HG03060 (cell line): ENCODE measurements at regions not wholly inside any gene's neighbourhood (a gene's known extent, or its start where the extent isn't known, plus 50 kb on each side); places are given as distances from the start of the nearest gene placed in this dataset.
A peak's percentile ranks its signal among the peaks of the same experiment; 100 is the strongest.

Source experiments
- ATAC-seq: cut with Tn5 transposase; IDR thresholded peaks from one replicate; pipeline ENCODE4 v1.9.1; 2021; ENCODE audit warnings: low read depth, moderate number of reproducible peaks; ENCODE audit not compliant: unreplicated experiment

DNA sequence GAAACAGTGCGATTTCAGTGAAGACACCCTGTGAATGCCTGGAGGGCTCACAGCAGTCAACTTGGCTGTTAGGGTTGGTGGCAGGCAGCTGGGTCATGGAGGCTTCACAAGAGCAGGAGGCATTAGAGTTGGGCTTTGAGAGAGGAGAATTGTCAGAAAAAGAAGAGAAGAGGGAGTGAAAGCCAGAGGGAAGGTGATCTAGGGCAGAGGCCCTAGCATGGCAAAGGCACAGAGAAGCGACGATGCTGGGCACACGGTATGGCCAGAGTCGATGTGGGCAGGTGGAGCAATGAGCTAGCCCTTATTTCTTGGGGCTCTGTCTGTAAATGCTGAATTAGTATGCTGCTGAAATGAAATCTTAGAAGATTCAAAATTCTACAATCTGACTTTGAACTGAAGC is 52.6 kb upstream of the OLFM4 start:
- ATAC-seq = no peak

DNA sequence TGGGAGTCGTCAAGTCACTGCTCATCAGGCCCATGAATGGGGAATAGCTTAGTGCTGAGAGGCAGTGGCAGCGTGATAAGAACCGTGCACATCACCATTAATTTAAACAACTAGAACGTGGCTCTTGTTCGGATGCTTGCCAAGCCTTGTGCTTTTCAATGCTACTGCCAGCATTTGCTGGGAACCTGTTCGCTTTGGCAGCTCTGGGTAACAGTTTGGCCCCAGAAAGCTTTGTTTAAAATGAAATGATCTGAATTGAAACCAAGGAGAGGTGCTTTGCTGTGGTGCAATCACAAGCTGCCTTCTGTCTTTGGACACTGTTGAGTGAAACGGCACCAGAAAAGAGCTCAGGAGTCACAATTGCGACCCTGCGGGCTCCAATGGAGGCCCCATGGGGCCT is 53.5 kb upstream of the OLFM4 start:
- ATAC-seq = no peak

DNA sequence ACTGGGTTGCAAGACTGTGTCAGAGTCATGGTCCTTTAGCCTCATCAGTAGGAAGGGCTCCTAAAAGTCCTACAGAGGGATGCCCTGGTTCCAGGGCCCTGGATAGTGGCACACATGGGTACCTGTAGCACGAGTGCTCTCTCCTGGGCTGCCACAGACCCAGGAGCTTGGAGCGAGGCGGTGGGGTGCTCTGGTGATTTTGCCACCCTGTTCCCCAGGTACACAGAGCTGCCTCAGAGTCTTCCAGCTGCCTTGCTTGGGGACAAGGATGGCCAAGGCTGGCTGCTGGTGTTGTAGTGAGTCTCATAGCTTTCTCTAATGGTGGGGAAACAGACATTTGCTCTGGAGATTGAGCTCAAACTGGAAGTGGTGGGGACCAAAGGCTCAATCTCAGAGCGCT is 53.9 kb upstream of the OLFM4 start:
- no peak for ATAC-seq

DNA sequence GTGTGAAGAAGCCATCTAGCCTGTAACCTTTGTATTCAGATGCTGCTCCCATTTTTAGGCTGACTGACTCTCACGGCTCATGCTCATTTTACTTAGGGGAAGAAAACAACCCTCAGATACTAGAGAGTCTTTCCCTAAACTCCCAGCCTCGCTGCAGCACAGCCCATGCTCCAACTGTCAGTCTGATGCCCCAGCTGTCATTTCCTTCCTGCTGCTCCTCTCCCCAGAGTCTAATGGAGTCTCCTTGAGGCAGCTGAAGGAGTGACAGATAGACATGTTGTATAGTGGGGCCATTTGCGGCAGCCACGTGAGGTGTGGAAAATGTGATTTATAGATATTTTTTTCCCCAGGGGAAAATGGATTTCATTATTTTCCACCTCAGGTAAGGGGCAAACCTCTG is 59.2 kb upstream of the OLFM4 start:
- ATAC-seq = no peak

DNA sequence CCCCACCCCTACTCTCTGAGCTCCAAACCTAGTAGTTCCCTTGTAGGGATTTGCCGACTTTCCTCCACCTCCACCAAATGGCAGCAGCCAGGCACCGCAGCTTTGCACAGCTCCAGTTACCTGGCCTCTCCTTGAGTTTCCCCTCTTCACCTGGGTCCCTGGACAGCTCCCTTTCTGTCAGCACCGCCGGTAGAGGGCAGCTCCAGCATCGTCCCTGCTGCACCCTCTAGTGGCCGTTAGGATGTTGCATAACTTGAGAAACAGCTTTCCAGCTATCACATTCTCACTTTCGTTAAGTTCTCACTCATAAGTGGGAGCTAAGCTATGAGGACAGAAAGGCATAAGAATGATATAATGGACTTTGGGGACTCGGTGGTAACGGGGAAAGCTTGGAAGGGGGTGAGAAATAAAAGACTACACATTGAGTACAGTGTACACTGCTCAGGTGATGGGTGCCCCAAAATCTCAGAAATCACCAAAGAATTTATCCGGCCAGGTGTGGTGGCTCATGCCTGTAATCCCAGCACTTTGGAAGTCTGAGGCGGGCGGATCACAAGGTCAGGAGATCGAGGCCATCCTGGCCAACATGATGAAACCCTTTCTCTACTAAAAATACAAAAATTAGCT is 60.4 kb upstream of the OLFM4 start:
- ATAC-seq = peak; percentile 91

DNA sequence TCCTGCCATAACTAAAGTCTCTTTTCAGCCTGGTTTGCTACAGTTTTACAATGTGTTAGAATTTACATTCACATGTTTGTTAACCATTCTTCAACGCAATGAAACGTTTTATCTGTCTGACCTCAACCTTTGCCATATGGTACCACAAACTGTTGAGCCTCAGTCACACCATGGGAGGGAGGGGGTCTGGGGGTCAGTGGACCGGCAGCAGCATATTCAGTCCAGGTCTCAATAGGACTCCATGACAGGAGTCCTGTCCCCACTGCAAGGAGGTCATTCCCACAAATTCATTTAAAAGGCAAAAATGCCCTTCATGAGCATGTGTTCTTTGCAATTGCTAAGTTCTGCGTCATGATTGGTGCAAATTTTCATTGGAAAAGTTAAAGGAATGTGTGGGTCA is 66.6 kb upstream of the OLFM4 start:
- ATAC-seq = no peak

DNA sequence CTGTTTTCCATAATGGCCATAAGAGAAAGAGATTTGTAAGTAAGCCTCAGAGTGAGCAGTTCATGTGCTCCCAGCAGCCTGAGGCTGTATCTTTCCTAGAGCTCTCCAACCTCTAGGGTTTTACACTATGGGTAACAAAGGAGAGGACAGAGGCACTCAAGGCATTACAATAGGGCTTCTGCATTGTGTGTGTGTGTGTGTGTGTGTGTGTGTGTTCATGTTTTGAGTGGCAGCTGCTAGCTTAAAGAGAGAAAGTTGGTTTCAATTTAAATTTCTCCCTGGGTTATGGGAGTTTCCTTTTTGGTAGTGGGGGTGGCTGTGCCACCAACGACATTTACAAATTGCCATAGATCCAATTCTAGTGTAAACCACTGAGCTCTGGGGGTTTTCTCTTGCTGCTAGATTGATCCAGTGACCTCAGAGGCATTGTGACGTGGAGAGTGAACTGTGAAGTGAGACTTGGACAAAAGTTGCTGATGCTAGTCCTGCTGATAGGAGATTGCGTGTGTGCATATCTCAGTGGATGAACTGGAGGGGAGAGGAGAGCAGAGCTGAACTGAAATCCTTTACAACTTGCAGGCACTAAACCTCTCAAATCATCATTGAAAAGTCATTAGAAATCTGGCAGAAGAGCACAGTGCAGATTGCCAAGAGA is 67.2 kb upstream of the OLFM4 start:
- no peak for ATAC-seq

DNA sequence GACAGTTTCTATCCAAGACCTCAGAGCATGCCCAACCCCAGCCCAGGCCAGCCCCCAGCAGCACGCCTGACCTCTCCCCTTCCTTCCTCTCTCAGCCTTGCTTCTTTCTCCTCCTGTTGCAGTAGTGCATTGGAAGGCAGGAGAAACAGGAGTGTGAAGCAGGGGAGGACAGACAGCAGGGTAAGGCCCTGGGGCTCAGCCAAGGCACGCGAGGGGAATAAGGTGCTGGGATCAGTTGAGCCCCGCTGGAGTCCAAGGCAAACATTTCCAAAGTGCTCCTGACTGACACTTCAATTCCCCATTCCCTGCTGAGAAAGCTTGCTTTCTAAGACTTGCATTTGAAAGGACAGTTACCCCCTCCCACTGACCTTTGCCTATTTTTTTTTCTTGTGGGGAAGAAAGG is 73.1 kb upstream of the OLFM4 start:
- no peak for ATAC-seq

DNA sequence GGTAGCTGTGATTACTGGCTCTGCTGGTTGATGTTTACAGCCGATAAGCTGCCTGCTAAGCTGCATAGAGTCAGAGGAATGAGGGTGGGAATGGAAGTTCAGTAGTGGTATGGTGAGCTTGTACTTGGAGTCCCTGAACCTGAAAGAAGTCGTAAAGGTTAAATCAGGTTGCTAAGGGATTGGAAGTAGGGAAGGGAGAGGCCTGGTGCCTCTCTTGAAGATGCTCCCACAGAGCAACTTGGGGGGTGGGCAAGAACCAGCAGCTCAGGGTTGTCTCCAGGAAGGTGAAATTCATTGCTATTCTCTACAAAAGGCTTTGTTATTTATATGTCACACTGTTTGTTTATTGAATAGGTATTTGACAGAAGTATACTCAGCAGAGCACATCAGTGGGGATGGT is 73.8 kb upstream of the OLFM4 start:
- ATAC-seq = no peak

DNA sequence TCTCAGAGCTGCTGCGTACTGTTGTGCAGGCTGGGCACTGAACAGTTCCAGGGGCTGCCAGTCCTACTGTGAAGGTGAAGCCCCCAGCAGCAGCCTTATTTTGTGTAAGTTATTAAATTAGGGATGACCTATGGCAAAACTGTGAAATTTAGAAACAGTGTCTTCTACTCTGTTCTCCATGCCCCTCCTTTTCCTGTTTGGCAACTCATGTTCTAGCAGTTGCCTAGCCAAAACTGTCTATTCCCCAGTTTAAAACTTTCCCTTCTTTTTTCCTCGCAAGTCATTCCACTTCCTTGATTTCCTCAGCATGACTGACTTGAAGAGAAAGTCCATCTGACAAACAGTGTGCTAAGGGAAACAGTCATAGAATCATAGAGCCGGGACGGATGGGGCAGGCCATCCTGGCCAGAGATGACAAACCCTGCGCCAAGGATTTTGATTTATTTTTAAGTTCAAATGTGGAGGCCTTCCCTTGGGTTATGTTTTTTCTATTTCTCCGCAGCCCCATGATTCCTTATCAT is 78.1 kb upstream of the OLFM4 start:
- no peak for ATAC-seq

DNA sequence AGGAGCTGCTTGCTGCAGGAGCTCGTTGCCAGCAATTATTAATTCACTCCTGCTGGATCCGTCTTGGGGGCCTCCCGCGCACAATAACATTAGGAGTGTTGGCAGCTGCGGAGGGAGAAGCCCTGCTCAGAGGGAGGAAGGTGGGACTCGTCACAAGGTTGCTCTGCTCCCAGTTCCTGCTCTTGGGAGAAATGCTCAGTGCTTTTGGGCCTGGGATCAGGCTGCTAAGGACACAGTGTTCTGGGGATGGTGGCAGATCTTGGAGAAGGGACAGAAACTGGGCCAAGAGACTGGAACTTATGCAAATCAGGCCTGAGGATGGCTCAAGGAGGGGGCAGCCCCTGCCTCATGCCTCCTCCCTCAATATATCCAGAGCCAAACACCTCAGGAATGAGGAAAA is 78.9 kb upstream of the OLFM4 start:
- no peak for ATAC-seq

DNA sequence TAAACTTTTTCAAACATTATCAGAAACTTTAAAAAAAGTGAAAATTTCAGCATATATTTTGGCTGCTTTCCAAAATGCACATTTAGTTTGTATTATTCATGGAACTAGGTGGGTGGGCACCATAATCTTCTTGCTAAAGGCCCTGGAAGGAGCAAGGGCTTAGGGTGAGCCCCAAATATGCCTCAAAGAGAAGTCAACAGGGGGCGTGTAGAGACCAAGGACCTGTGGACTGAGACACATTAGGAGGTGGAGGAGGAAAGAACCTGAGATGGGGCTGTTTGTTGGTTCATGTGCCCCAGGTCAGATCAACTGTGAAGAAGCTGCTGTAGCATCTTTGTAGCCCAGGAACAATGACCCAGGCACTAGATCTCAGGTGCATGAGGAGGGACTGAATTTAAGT is 79.6 kb upstream of the OLFM4 start:
- no peak for ATAC-seq

DNA sequence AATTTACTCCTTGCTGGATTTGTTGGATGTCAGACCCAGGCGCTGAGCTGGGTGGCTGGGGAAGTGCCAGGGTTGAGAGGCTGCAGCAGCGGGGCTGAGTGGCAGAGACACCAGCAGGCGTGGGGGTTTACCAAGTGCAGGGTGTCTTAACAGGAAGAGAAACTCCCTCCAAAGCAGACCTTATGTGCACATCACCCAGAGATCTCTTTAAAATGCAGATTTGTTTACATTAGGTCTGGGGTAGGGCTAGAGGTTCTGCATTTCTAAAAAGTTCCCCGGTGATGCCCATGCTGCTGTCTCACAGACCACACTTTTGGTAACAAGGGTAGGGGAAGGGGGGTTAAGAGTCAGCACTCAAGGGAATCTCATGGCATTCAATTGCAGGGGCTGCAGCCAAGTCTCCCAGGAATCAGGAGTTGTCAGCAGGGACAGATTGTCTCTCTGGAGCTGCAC is 80.7 kb upstream of the OLFM4 start:
- no peak for ATAC-seq

DNA sequence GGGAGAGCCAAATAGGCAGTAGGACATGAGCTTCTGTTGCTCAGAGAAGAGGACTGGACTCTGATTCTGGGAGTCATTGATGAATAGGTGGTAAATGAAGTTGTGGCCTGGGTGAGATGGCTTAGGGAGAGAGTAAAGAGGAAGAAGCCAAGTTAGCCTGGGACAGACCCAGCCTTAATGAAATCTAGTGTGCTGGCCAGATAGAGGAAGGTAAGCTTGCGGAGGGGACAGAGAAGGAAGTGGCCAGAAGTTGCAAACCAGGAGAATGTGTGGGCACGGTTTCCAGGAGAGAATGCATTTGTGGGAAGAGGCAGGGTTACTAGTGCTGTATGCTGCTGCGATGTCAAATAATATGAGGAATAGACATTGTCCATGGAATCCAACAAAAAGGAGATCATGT is 83.3 kb upstream of the OLFM4 start:
- ATAC-seq = no peak

DNA sequence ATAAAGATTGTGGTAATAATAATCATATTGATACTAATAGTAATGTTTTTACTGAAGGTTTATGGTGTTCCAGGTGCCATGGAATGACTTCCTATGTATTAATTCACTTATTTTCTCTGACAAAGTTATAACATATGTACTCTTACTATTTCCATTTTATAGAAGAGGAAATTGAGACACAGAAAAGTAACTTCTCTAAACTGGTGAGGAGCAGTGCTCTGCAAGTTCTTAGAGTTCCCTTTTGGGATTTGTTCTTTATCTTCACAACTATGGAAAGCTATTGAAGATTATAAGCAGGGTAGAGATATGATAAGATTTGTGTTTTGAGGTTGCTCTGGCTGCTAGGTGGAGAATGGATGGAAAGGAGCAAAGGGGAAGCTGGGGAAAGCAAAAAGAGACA is 83.9 kb upstream of the OLFM4 start:
- ATAC-seq = no peak

DNA sequence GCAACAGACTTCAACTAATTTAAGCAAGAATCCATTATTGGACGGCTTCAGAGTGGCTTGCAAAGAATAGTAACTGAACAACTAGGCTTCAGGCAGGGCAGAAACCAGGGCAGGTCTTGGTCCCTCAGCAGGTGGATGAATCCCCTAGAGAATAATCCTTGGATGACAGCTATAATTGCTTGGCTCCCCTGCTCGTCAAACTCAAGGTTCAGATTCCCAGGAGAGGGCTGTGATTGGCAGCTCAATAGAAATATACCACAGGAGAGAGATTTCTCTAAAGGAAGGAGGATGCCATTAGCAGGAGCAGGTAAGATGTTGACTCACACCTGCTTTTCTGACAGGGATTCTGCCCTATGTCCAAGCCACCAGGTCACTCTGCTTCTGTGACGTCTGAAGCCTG is 89.6 kb upstream of the PCDH8 start:
- ATAC-seq = no peak

DNA sequence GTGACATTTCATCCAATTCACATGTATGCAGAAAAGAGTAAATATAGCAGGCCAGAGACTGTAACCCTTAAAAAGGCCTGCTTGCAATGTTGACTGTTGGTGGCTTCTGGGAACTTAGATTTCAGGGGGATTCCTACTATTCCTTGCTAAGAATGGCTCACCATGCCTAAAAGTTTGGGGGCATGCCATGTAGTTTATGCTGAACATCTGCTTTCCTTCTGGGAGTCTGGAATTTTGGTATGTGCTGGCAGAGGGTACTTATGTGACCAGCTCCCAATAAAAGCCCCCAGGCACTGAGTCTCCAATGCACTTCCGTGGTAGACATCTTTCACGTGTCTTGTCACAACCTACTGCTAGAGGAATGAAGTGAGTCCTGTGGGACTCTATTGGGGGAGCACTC is 88.4 kb upstream of the PCDH8 start:
- ATAC-seq = no peak

DNA sequence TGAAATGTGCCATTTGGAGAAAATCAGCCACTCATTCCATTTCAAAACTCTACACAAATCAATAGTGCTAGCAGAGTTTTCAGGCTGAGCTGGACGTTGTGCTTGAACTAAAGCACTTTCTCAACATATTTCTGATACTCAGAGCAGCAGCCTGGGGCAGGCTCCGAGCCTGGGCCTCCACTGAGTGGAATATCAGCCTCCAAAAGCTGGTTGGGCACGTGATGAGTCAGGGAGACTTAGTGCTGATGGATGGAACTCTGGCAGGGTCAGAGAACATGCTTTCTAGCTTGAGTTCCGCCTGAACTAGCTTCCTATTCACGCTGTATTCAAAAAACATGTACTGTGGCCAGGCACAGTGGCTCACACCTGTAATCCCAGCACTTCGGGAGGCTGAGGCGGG is 85.8 kb upstream of the PCDH8 start:
- no peak for ATAC-seq

DNA sequence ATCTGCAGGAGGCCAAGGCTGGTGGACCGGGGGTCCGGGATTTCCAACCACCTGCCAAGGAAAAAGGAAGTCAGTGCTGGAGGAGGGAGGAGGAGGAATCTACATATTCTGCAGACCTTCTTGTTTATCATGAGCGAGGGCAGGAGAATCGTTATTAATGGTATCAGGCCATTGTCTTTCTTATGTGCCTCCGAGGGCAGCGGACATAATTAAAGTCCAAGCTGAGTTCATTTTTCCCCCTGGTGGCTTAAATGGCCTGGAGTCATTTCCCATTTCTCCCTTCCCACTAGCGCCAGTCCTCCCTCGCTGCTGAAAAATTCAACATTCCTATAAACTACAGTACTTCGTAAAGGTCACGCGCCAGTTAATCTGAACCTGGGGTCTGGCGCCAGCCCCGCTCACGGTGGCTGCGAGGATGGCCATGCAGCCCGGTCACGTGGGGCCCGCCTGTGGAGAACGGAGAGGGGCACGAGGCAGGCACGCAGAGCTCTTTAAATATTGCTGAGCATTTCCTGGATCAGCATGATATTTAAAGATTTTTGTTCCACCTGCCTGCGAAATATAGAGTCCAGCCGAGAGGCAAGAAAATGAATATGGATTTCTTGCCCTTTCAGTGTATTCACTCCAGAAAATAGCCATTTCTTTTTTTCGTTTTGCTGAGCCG is 85.2 kb upstream of the PCDH8 start:
- no peak for ATAC-seq

DNA sequence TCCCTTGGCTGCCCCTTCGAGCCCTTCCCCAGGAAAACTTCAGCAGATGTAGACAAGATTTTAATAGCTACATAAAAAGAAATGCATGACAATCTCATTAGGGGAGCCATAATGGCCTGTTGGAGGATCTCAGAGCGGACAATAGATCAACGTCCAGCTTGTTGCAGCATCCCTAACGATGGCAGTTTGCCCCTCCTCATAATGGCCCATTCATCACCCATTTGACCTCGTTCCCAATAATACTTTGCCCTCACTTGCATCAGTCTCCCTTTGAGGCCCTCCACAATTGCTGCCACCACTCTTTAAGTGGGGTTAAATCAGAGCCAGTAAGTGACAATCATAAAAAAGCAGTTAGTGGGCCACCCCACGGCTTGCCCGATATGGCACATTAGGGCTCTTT is 84.7 kb upstream of the PCDH8 start:
- no peak for ATAC-seq

DNA sequence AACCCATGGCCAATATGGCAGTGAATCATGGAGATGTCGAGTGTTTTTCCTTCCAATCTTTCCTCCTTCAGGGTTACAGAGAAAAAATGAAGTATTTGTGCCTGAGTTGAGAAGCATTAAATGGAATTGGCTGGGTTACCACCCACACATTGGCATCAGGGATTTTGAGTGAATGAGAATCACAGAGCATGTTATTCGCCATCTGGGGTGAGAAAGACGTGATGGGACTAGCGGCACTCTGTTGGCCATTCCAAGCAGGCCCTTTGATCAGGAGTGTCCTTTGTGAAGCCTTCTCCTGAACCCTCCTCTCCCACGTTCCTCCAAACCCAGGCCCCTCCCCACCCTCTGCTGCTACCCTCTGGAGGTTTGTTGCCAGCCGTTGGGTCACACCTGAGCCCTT is 84.2 kb upstream of the PCDH8 start:
- ATAC-seq = no peak
